NOMO-1 treated with DMSO at 0.1 percent for 48 hours (cell line): ENCODE measurements at regions not wholly inside any gene's neighbourhood (a gene's known extent, or its start where the extent isn't known, plus 50 kb on each side); places are given as distances from the start of the nearest gene placed in this dataset.

Experiments
- DNase-seq: peaks from one replicate; lab custom pipeline; 2025; ENCODE audit not compliant: unreplicated experiment; lab: John Stamatoyannopoulos, UW

- DNase-seq: no peak
Measured at GRCh38 chr13:76795701-76796695, 90.2 kb downstream of the KCTD12 start.

DNA sequence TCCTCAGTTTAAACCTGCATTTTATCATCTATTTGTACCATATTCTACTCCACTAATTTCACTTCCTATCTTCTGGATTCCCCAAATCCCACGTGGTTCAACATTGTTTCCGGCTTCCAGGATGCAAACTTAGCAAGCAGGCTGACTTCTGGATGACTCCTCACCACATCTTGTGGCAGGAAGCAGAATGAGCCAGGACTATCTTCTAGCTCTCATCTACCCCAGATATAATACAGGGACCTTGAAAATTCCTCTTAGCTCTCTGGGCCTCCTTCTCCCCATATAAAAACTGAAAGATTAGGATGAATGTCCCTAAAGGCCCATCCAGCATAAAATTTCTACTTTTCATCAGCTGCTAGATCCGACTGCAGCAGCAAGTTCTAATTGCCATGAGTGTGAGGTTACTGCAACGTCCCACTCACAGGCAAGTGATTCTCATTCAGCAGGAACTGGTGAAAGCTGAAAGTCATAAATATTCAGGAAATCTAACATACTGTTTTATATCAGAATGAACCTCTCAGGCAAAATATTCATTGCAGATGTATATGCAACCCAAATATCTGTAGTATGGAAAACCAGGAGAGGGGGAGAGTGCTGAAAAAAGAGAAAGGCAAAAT is 93.4 kb downstream of the KCTD12 start:
- DNase-seq: peak; percentile 0

DNA sequence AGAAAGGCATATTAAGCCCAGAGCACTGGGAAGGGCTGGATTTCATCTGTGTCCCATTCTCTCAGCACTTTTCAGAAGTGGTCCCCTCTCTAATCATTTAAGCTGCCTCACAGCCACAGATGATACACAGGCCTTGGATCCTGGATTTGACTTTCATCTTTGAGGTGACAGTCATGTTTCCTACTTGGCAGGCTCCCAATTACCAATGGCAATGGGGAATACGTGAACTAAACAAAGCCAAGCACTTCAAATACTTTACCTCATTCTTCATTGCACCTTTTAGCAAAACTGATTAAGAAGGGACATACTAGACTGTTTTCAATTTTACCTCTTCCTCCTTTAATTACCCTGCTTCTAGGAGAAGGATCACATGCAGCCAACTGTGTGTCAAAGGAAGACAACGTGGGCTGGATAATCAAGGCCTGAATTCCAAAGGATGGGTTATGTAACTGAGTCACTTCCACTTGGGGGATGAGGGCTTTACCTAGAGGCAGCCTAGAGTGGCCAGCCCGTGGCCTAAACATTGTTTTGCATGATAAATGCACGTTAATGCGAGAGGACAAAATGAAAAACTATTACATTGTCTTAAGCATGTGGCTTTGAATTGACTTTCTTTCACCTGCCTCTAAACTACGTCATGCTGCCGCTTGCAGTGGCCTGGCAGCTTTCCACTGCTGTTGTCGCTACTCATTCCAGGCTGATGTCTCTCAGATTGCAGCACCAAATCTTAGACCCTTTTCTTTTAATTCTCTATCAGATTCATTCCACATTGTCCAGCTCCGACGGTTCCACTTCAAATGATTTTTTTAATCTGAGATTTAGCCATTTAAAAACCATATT is 95.0 kb downstream of the KCTD12 start:
- DNase-seq: no peak

DNA sequence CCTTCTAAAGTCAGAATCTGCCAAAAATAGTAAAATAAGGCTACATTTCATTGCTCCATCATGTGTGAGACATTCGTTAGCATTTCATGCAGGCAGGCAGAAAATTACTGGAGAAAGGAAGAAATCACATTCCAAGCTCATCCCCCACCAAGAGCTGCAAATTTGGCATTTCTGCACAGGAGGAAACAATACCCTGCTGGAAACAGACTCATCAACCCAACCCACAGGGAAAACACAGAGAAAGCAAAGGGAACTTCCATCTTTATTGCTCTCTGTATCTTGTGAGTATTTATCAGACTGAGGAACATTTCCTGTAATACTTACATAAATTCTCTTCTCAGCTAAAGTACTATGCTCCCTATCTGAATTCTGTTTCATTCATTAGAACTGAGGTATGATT is 95.7 kb downstream of the KCTD12 start:
- DNase-seq: no peak

GRCh38 chr13:76783798-76784197 is 102.4 kb downstream of the KCTD12 start:
- no peak for DNase-seq

GRCh38 chr13:76778853-76779252 is 107.4 kb downstream of the KCTD12 start:
- no peak for DNase-seq

DNA sequence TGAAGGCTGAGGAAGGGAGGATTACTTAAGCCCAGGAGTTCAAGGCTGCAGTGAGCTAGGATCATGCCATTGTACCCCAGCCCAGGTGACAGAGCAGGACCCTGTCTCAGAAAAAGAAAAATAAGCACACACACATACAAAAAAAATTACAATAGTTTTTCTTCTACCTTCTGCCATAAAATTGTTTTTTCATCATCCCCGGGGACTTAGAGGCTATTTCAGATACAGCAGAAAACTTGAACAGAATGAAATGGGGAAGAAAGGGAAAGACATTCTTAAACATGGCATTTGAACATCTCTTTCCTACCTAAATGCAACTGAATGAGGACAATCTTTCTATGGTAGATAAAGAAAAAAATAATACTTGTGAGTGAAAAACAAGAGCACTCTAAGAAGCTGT is 109.1 kb downstream of the KCTD12 start:
- no peak for DNase-seq

GRCh38 chr13:76775088-76775740 is 111.0 kb downstream of the KCTD12 start:
- DNase-seq: no peak

GRCh38 chr13:76773448-76774094 is 112.6 kb downstream of the KCTD12 start:
- no peak for DNase-seq

GRCh38 chr13:76772241-76772640 is 114.0 kb downstream of the KCTD12 start:
- DNase-seq: no peak

DNA sequence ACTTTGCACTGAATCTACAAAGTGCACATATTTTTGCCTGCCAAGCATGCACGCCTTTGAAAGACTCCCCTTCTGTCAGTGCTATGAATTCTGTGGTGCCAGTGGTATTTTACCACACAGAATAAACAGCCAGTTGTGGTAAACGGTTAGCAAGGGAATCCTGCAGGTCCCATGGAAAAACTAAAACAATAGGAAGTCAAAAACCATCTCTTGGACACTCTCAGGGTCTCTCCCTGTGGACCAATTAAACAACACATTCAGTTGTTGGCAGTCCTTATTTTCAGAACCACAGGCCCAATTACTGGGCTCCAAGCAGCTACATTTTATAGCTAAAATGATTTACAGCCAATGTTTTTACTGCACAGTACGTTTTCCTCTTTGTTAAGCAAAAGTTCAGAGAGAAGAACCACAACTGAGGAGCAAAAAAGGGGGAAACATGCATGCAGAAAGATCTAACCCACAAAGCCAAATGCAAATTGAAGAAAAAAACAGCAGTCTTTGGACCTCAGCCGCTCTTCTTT is 116.9 kb downstream of the KCTD12 start:
- peak; percentile 50 for DNase-seq

DNA sequence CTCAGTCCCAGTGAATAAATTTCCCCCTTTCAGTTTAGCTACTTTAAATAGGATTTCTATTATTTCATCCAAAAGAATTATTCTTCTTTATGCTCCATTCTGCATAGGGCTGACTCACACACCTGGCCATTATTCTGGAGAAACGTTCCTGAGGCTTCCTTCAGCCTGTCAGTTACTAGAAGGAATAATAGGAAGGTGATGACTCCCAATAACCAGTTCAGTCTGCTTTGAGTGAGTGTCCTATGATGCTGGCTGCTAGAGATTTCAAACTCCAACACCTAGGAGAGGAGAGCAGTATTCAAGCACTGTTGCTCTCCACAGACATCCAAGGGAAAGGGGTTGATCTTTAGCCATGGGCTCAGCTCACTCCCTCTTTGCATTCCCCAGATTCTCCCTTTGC is 117.8 kb downstream of the KCTD12 start:
- DNase-seq: no peak

GRCh38 chr13:76764916-76765315 is 121.3 kb downstream of the KCTD12 start:
- no peak for DNase-seq

DNA sequence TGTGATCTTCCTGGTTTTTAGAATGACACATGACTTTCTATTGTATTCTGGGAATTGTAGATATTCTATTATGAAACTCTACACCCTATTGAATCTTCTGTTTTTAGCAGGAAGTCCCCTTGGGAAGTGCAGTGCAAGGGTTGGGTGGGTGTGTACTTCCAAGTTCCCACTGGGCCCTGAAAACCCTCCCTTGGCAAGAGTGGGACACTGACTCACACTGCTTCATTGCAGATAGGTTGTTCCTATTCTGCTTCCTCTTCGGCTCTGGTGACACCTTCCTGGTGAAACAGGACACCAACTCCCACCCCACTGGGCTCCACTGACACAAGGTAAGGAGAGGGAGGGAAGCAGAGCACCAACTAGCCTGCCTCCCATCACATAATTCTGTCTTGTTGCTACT is 121.8 kb downstream of the KCTD12 start:
- DNase-seq: no peak

- DNase-seq: no peak
Measured at GRCh38 chr13:76762721-76763120, 123.5 kb downstream of the KCTD12 start.

- DNase-seq: no peak
Measured at GRCh38 chr13:76759877-76760276, 126.3 kb downstream of the KCTD12 start.

- DNase-seq: no peak
Measured at GRCh38 chr13:76758738-76759137, 127.5 kb downstream of the KCTD12 start.

DNA sequence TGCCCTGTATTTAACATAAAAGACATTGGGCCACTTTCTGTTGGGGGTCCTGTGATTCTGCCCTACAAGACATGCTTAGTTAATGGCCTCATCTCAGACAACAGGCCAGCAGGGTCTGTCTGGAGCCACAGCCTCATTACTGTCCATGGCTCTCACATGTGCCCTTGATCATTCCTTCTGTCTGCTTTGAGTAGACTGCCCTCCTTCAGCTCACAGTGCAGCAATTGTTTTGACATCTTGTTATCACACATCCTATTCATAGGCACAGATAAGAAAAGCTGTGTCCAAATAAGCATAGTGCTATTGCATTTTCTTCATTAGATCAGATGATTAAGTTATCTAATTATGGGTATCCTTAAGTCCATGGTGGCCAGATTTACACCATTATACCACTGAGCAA is 127.9 kb downstream of the KCTD12 start:
- DNase-seq: no peak

- peak; percentile 34 for DNase-seq
Measured at GRCh38 chr13:76756451-76756850, 129.8 kb downstream of the KCTD12 start.

DNA sequence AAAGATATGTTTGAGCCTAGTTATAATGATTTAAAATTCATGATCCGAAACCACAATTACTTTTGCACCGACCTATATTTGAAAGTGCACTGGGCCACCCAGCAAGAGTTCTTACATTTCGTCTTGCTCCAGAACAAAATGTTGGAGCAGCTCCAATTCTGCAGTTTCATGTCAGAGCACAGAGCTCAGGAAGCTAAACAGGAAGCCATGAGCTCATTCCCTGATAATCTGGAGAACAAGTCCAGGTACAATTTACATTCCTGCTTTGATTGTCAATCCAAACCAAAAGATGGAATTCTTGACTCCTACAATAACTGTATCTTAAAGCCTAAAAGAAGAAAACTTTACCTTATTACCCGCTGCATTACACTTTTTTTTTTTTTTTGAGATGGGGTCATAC is 131.8 kb downstream of the KCTD12 start:
- DNase-seq: no peak
